Left ventricle myocardium inferior (tissue), 1 donor: ENCODE measurements at regions not wholly inside any gene's neighbourhood (a gene's known extent, or its start where the extent isn't known, plus 50 kb on each side); places are given as distances from the start of the nearest gene placed in this dataset.

Experiments used
- DNase-seq: peaks from one replicate; pipeline ENCODE4 v3.0.0-alpha.2; 2020
- H3K27ac ChIP-seq: fragments of 200-600 bp; replicated peaks from 2 replicates; pipeline ENCODE4 v1.8.0; 2021
- H3K27me3 ChIP-seq: fragments of 200-600 bp; 2 replicates; pipeline ENCODE4 v1.8.0; 2021; ENCODE audit warnings: low read depth
- H3K36me3 ChIP-seq: fragments of 200-600 bp; 2 replicates; pipeline ENCODE4 v1.8.0; 2021
- H3K4me1 ChIP-seq: fragments of 200-600 bp; 2 replicates; pipeline ENCODE4 v1.8.0; 2021
- H3K4me3 ChIP-seq: fragments of 200-600 bp; 2 replicates; pipeline ENCODE4 v1.8.0; 2021; ENCODE audit warnings: mild to moderate bottlenecking, moderate library complexity
- H3K9me3 ChIP-seq: fragments of 200-600 bp; replicated peaks from 2 replicates; pipeline ENCODE4 v1.8.0; 2021
- CTCF ChIP-seq: fragments of 200-600 bp; IDR thresholded peaks from 2 replicates; pipeline ENCODE4 v1.8.0; 2021; ENCODE audit warnings: antibody characterized with exemption, mild to moderate bottlenecking, borderline replicate concordance
- intact Hi-C: fragments of 100-400 bp; cut with micrococcal nuclease; formaldehyde crosslinking; loops from one replicate; pipeline ENCODE4 v1.11.0; 2022
- donor health status: DM: no; HTN: yes; CAD: no; lungs with severe emphysema.

GRCh38 chrX:79231662-79232061 lies 87.2 kb downstream of the GPR174 start:
- no peak overlapping the region for H3K4me3 ChIP-seq
- no peaks in the 10 kb centered on the region for H3K36me3 ChIP-seq
- H3K9me3 ChIP-seq = no peaks in the 10 kb centered on the region
- no peaks in the 10 kb centered on the region for H3K4me1 ChIP-seq
- H3K27ac ChIP-seq = no peak overlapping the region
- no peak for DNase-seq
- intact Hi-C loops = no loop called here
- no peaks in the 10 kb centered on the region for H3K27me3 ChIP-seq
- no peak for TF ChIP-seq CTCF
